AG04450 (cell line): ENCODE measurements at regions not wholly inside any gene's neighbourhood (a gene's known extent, or its start where the extent isn't known, plus 50 kb on each side); places are given as distances from the start of the nearest gene placed in this dataset.

Experiments
- CTCF ChIA-PET: fragments of 300-600, 350-600 bp; formaldehyde crosslinking; extraction: SDS; loops from one replicate; lab custom pipeline; 2022; ENCODE audit warnings: antibody characterized with exemption, inconsistent platforms; lab: Charles Lee
- POLR2A ChIA-PET: fragments of 350-600 bp; formaldehyde crosslinking; extraction: SDS; loops from one replicate; lab custom pipeline; 2021; ENCODE audit warnings: antibody characterized with exemption, inconsistent platforms; lab: Yijun Ruan, JAX
- DNase-seq: peaks from one replicate; pipeline ENCODE4 v3.0.0-alpha.2; 2011; ENCODE audit warnings: low read depth, low spot score
- H3K27ac ChIP-seq: one replicate; pipeline ENCODE4 v1.5.1; 2012; ENCODE audit warnings: low read depth, low read length, control low read depth
- H3K27me3 ChIP-seq: one replicate; pipeline ENCODE4 v1.6.0; 2012; ENCODE audit warnings: low read length; ENCODE audit not compliant: control insufficient read depth, insufficient read depth
- H3K4me3 ChIP-seq: 2 replicates; pipeline ENCODE4 v1.5.1; 2011; ENCODE audit warnings: mild to moderate bottlenecking, low read depth, low read length, control low read depth
- H3K9me3 ChIP-seq: 2 replicates; pipeline ENCODE4 v1.5.1; 2012; ENCODE audit warnings: low read length; ENCODE audit not compliant: control insufficient read depth, insufficient read depth
- TF ChIP-seq, protein P1 (sequence below): IDR thresholded peaks from 2 replicates; pipeline ENCODE4 v1.5.1; 2011; ENCODE audit warnings: low read depth, low read length, control low read depth, inconsistent platforms

DNA sequence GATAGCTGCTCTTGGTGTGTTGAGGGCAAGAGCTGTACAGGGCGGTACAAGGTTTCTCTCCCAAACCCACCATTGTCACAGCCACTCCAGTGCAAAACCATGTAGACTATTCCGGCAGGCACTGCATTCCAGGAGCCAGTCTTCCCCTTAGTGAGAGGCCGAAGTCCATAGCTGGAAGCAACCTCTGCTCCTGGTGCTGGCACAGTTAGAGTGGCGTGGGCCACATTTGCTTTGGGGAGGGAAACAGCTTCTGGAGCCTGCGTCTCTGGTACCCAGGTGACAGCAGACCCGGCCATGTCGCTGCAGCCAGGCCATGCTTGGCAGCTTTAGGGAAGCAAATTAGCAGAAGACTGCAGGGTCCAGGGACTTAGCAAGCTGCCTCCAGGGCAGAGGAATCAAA lies 788.0 kb downstream of the BRD1 start:
- no peak overlapping the region for H3K27ac ChIP-seq
- H3K27me3 ChIP-seq: no peaks in the 10 kb centered on the region
- no peak for DNase-seq
- TF ChIP-seq, protein P1, sequence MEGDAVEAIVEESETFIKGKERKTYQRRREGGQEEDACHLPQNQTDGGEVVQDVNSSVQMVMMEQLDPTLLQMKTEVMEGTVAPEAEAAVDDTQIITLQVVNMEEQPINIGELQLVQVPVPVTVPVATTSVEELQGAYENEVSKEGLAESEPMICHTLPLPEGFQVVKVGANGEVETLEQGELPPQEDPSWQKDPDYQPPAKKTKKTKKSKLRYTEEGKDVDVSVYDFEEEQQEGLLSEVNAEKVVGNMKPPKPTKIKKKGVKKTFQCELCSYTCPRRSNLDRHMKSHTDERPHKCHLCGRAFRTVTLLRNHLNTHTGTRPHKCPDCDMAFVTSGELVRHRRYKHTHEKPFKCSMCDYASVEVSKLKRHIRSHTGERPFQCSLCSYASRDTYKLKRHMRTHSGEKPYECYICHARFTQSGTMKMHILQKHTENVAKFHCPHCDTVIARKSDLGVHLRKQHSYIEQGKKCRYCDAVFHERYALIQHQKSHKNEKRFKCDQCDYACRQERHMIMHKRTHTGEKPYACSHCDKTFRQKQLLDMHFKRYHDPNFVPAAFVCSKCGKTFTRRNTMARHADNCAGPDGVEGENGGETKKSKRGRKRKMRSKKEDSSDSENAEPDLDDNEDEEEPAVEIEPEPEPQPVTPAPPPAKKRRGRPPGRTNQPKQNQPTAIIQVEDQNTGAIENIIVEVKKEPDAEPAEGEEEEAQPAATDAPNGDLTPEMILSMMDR: no peak
- ChIA-PET CTCF (no interaction called here), POLR2A (no interaction called here)
- H3K4me3 ChIP-seq: no peak overlapping the region
- H3K9me3 ChIP-seq: peaks cover 87% of the 10 kb centered on the region

DNA sequence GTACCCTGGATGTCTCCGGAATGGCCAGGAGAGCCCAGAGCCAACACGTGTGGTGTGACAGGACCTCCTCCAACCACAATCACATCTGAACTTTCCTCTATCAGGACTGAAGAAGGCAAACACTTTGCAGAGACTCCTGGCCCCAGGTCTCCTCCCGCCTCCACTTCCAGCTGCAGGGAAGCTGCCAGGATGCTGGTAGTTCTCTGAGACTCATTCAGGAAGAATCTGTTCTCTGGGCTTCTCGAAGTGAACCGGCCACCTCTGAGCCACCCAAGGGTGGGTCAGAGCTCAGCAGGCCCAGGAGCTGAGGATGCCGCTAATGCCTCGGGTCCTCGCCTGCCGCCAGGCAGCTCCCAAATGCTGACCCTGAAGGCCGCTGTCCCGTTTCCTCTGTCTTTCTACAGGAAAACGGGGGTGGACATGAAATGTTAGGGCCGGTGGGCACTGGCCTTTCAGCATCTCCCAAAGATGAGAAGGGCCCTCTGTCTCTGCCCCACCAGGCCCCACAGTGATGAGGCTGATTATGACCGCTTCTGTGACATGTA lies 789.9 kb downstream of the BRD1 start:
- H3K27ac ChIP-seq: no peak overlapping the region
- ChIA-PET CTCF (no interaction called here), POLR2A (no interaction called here)
- H3K9me3 ChIP-seq: peaks cover 86% of the 10 kb centered on the region
- no peak for DNase-seq
- H3K27me3 ChIP-seq: no peaks in the 10 kb centered on the region
- TF ChIP-seq, protein P1: no peak
- H3K4me3 ChIP-seq: no peak overlapping the region

DNA sequence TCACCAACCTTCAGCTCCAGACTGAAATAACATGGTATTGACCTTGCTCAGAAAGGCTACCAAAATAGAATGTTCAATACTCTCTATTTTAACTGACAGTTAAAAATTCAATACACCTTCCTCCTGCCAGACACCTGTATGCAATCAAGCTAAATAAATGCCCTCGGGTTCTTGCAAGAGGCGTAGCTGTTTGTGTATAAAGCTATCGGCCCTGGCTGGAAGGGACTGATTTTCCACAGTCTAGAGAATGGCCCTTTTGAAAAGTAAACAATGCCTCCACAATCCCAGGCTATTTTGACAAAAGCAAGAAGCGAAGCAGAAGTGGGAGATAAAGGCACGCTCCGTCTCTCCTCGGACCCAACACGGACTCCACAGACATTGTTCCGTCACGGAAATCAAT lies 791.2 kb downstream of the BRD1 start:
- no peaks in the 10 kb centered on the region for H3K27me3 ChIP-seq
- no peak overlapping the region for H3K4me3 ChIP-seq
- POLR2A ChIA-PET: no interaction called here
- TF ChIP-seq, protein P1: no peak
- CTCF ChIA-PET: no interaction called here
- no peak overlapping the region for H3K27ac ChIP-seq
- peaks cover 88% of the 10 kb centered on the region for H3K9me3 ChIP-seq
- no peak for DNase-seq

DNA sequence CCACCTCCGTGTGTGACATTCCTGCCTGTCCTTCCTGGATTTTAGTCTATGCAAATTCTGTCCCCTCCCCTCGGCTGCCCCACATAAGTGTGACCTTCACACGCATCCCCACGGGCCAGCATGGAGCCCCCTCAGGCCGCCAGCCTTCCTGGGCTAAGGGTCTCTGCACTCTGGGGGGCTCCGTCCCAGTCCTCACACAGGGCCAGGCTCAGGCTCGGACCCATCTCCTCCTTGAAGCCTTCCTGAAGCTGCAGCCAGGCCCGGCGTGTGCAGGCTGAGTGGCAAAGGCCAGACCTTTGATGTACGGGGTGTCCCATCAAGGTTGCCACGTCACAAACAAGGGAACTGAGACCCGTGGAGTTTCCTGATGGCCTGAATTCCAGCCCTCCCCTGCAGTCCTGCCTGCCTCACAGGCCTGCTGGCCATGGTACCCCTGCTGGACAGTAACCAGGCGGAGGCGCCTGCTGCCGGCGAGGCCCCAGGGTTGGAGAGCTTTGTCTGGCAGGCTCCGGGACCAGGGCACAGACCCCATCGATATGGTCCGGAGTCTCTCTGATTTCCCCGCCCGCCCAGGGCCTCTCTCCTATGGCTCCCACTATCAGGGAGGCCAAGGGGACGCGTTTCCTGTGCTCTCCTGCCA lies 791.7 kb downstream of the BRD1 start:
- Histone ChIP-seq H3K27ac (no peak overlapping the region), H3K9me3 (peaks cover 86% of the 10 kb centered on the region), H3K27me3 (no peaks in the 10 kb centered on the region), H3K4me3 (no peak overlapping the region)
- ChIA-PET CTCF (no interaction called here), POLR2A (no interaction called here)
- TF ChIP-seq, protein P1: no peak
- no peak for DNase-seq
